SK-N-SH (cell line): ENCODE measurements at regions not wholly inside any gene's neighbourhood (a gene's known extent, or its start where the extent isn't known, plus 50 kb on each side); places are given as distances from the start of the nearest gene placed in this dataset.

Source experiments
- CTCF ChIA-PET: fragments of 300-600, 350-600 bp; formaldehyde crosslinking; extraction: SDS; loops from one replicate; lab custom pipeline; 2021; lab: Yijun Ruan, JAX
- POLR2A ChIA-PET: fragments of 350-600 bp; sonication (Branson Sonifier 250); formaldehyde crosslinking; extraction: SDS; loops from one replicate; lab custom pipeline; 2020; ENCODE audit warnings: antibody characterized with exemption, inconsistent platforms; lab: Yijun Ruan, JAX
- DNase-seq: peaks from one replicate; pipeline ENCODE4 v3.0.0; 2012
- H2AFZ ChIP-seq: fragments of 200-600 bp; sonication (generic); 2 replicates; pipeline ENCODE4 v1.8.1; 2016; ENCODE audit warnings: antibody characterized with exemption, mild to moderate bottlenecking, low read depth
- H3F3A ChIP-seq: fragments of 200-600 bp; sonication (generic); replicated peaks from 2 replicates; pipeline ENCODE3; 2016; ENCODE audit warnings: antibody characterized with exemption, mild to moderate bottlenecking; ENCODE audit not compliant: insufficient read depth
- H3K27ac ChIP-seq, 2 experiments: fragments of 200-500 bp in 1 of 2; fragments of 200-600 bp in 1 of 2; sonication (Bioruptor generic) in 1 of 2; sonication (generic), shearing (Covaris generic) in 1 of 2; 2 replicates each; pipeline versions ENCODE4 v1.5.1 to v1.6.1; 2014 to 2016; ENCODE audit warnings: low read depth in 2 of 2, inconsistent platforms in 1 of 2, low read length in 1 of 2, mild to moderate bottlenecking in 1 of 2, mixed read lengths in 1 of 2
- H3K27me3 ChIP-seq: fragments of 200-600 bp; sonication (generic), shearing (Covaris generic); 2 replicates; pipeline ENCODE4 v1.6.1; 2016; ENCODE audit warnings: mixed run types; ENCODE audit not compliant: insufficient read depth
- H3K36me3 ChIP-seq, 2 experiments: fragments of 200-500 bp in 1 of 2; fragments of 200-600 bp in 1 of 2; sonication (Bioruptor generic) in 1 of 2; sonication (generic) in 1 of 2; replicated peaks in 1 of 2; 2 replicates each; pipeline versions ENCODE3 to v1.5.1; 2014 to 2016; ENCODE audit warnings: low read length in 1 of 2, mild to moderate bottlenecking in 1 of 2; ENCODE audit not compliant: insufficient read depth in 2 of 2, control insufficient read depth in 1 of 2
- H3K4me1 ChIP-seq, 2 experiments: fragments of 200-500 bp in 1 of 2; fragments of 200-600 bp in 1 of 2; sonication (Bioruptor generic) in 1 of 2; sonication (generic), shearing (Covaris generic) in 1 of 2; 2 replicates each; pipeline versions ENCODE4 v1.5.1 to v1.6.1; 2014 to 2016; ENCODE audit warnings: low read depth in 1 of 2, low read length in 1 of 2, mixed run types in 1 of 2; ENCODE audit not compliant: insufficient read depth in 2 of 2, control insufficient read depth in 1 of 2
- H3K4me2 ChIP-seq: fragments of 200-600 bp; sonication (generic), shearing (Covaris generic); 2 replicates; pipeline ENCODE4 v1.6.1; 2017; ENCODE audit warnings: mixed run types
- H3K4me3 ChIP-seq, 2 experiments: fragments of 200-500 bp in 1 of 2; fragments of 200-600 bp in 1 of 2; sonication (Bioruptor generic) in 1 of 2; sonication (generic), shearing (Covaris generic) in 1 of 2; 2 replicates each; pipeline versions ENCODE4 v1.5.1 to v1.8.1; 2014 to 2016; ENCODE audit warnings: low read depth in 2 of 2, inconsistent platforms in 1 of 2, low read length in 1 of 2, mild to moderate bottlenecking in 1 of 2, mixed read lengths in 1 of 2, moderate library complexity in 1 of 2
- H3K79me2 ChIP-seq: fragments of 200-600 bp; sonication (generic); 2 replicates; pipeline ENCODE4 v1.8.1; 2017; ENCODE audit warnings: mild to moderate bottlenecking; ENCODE audit not compliant: insufficient read depth
- H3K9ac ChIP-seq: fragments of 200-600 bp; sonication (generic); 2 replicates; pipeline ENCODE4 v1.6.1; 2017; ENCODE audit warnings: mixed run types
- H3K9me2 ChIP-seq: fragments of 200-600 bp; sonication (generic); 2 replicates; pipeline ENCODE4 v1.6.1; 2017; ENCODE audit warnings: mixed run types
- H3K9me3 ChIP-seq: fragments of 200-600 bp; sonication (generic); 2 replicates; pipeline ENCODE4 v1.6.1; 2017; ENCODE audit warnings: mixed run types, mild to moderate bottlenecking, moderate library complexity
- H4K20me1 ChIP-seq: fragments of 200-600 bp; sonication (generic); 2 replicates; pipeline ENCODE4 v1.6.1; 2017; ENCODE audit warnings: mild to moderate bottlenecking, mixed run types; ENCODE audit not compliant: insufficient read depth
- EZH2phosphoT487 ChIP-seq: fragments of 200-600 bp; sonication (generic); IDR thresholded peaks from 2 replicates; pipeline ENCODE4 v1.6.1; 2017; ENCODE audit warnings: low read depth, mixed run types, mild to moderate bottlenecking, antibody characterized with exemption, moderate library complexity, borderline replicate concordance
- FOSL2 ChIP-seq: IDR thresholded peaks from 2 replicates; pipeline ENCODE4 v1.4.0; 2012; ENCODE audit warnings: low read depth, mild to moderate bottlenecking, moderate library complexity, borderline replicate concordance
- FOXM1 ChIP-seq: IDR thresholded peaks from 2 replicates; pipeline ENCODE4 v1.4.0; 2012; ENCODE audit warnings: low read depth, mild to moderate bottlenecking
- GATA2 ChIP-seq: sonication (generic); formaldehyde crosslinking; IDR thresholded peaks from 2 replicates; pipeline ENCODE4 v1.5.0; 2020; ENCODE audit warnings: mild to moderate bottlenecking, missing genetic modification reagents
- NFIC ChIP-seq: IDR thresholded peaks from 2 replicates; pipeline ENCODE4 v1.4.0; 2012; ENCODE audit warnings: borderline replicate concordance
- NRF1 ChIP-seq: IDR thresholded peaks from 2 replicates; pipeline ENCODE4 v1.6.1; 2012; ENCODE audit warnings: low read depth, mild to moderate bottlenecking, low read length
- POLR2AphosphoS5 ChIP-seq: IDR thresholded peaks from 2 replicates; pipeline ENCODE4 v1.6.1; 2012; ENCODE audit warnings: low read depth, low read length
- RFX5 ChIP-seq: IDR thresholded peaks from 2 replicates; pipeline ENCODE4 v1.6.1; 2012; ENCODE audit warnings: mild to moderate bottlenecking, improper control_type of control experiment, low read length
- RXRA ChIP-seq: IDR thresholded peaks from 2 replicates; pipeline ENCODE4 v1.4.0; 2012; ENCODE audit warnings: low read depth, mild to moderate bottlenecking, borderline replicate concordance
- SMC3 ChIP-seq: IDR thresholded peaks from 2 replicates; pipeline ENCODE4 v1.6.1; 2012; ENCODE audit warnings: low read depth, low read length, improper control_type of control experiment
- TCF12 ChIP-seq: IDR thresholded peaks from 2 replicates; pipeline ENCODE4 v1.4.0; 2012
- TEAD4 ChIP-seq: IDR thresholded peaks from 2 replicates; pipeline ENCODE4 v1.4.0; 2012; ENCODE audit warnings: mild to moderate bottlenecking, borderline replicate concordance; ENCODE audit not compliant: insufficient read depth
- YY1 ChIP-seq: IDR thresholded peaks from 2 replicates; pipeline ENCODE4 v1.4.0; 2012; ENCODE audit warnings: low read depth, mild to moderate bottlenecking
- WGBS: methylation state at CpG from one replicate; pipeline ENCODE4 v1.1.6; 2017; ENCODE audit warnings: low lambda C conversion rate; 5-methylcytosine and 5-hydroxymethylcytosine counted together
- TF ChIP-seq, protein P1 (sequence below): IDR thresholded peaks from 2 replicates; pipeline ENCODE4 v1.4.0; 2012; ENCODE audit warnings: low read depth, borderline replicate concordance
- TF ChIP-seq, protein P2 (sequence below): IDR thresholded peaks from 2 replicates; pipeline ENCODE4 v1.6.1; 2012; ENCODE audit warnings: mild to moderate bottlenecking, low read depth, low read length, moderate library complexity
- TF ChIP-seq, protein P3 (sequence below): fragments of 200-600 bp; sonication (generic); IDR thresholded peaks from 2 replicates; pipeline ENCODE4 v1.6.1; 2017; ENCODE audit warnings: antibody characterized with exemption, mild to moderate bottlenecking, moderate library complexity

DNA sequence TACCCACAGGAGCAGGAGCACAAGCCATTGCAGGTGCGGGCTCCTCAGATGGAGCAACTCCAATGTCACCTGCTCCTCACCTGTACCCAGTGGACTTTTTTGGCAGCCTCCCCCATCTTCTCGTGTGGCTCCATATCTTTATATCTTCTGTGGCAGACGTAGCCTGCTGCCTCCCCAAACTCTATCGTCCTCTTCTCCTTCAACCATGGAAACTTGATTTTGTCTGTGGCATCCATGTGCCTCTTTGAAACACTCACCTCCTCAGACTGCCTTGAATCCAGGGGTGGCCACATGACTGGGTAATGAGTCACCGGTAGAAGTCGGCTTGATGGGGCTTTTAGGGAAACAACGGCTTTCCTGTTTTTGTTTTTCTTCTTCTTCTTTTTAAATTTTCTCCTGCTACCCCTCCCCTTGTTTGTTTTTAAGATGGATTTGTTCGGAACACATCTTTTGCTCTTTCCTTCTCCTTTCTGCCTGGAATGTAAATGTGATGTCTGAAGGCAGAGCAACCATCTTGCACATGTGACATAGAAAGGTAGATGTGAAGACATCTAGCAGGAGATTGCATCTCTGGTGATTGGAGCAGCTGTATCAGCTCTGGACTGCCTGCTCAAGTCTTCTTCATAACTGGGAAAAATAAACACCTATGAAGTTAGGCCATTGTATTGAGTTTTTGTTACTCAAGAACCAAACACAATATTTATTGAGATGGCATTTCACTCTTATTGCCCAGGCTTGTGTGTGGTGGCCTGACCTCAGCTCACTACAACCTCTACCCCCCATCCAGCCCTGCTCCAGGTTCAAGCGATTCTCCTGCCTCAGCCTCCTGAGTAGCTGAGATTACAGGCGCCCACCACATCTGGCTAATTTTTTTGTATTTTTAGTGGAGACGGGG lies 69.9 kb upstream of the DDR1 start (continued):
- TF ChIP-seq, protein P1, sequence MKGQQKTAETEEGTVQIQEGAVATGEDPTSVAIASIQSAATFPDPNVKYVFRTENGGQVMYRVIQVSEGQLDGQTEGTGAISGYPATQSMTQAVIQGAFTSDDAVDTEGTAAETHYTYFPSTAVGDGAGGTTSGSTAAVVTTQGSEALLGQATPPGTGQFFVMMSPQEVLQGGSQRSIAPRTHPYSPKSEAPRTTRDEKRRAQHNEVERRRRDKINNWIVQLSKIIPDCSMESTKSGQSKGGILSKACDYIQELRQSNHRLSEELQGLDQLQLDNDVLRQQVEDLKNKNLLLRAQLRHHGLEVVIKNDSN = peak; percentile 77

DNA sequence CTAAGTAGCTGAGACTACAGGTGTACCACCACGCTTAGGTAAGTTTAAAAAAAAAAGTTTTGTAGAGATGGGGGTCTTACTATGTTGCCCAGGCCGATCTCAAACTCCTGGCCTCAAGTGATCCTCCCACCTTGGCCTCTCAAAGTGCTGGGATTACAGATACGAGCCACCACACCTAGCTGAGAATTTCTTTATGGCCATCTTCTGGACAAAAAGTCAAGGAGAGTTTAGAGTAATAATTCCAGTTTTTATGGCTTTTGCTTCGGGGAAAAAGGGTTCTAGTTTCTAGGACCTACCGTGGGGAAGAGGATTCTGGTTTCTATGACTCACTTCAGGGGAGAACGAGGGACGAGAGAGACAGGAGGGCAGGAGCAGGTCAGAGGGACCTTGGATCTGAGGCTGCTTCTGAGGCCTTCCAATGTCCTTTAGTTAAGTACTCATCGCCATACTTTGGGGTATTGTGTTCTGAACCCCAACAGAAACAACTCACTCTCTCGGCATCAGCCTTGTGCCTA lies 69.3 kb upstream of the IER3 start:
- Histone ChIP-seq H4K20me1 (no peaks in the 10 kb centered on the region), H3F3A (peaks cover 9% of the 10 kb centered on the region), H3K9me2 (no peaks in the 10 kb centered on the region), H3K27me3 (no peaks in the 10 kb centered on the region), H3K4me3 (no peak overlapping the region), H3K27ac (peak overlapping the region in 1 of 2 experiments; percentile 60; a peak in 2 of 4 replicates), H3K4me1 (peaks cover 0 to 18% of the 10 kb centered on the region in 2 experiments; a peak in 3 of 4 replicates), H3K79me2 (no peaks in the 10 kb centered on the region), H3K36me3 (no peaks in the 10 kb centered on the region), H2AFZ (no peak overlapping the region; the same call in 1 of the 2 replicates), H3K4me2 (no peak overlapping the region), H3K9ac (no peak overlapping the region), H3K9me3 (no peaks in the 10 kb centered on the region)
- no peak for DNase-seq
- ChIA-PET POLR2A (no interaction called here), CTCF (interaction anchor here (0.6 to 1.0 kb wide), 2 partner anchors 8 to 14 kb away, joined by 3 to 4 read pairs; no protein-coding TSS in a partner anchor)
- TF ChIP-seq TEAD4 = 0 out of 2 replicates have a peak, but pooled peaks have one; percentile 2
- TF ChIP-seq POLR2AphosphoS5 = no peak
- TF ChIP-seq FOXM1 = no peak
- WGBS = 70% methylated on average over 9 of the region's 9 CpGs

DNA sequence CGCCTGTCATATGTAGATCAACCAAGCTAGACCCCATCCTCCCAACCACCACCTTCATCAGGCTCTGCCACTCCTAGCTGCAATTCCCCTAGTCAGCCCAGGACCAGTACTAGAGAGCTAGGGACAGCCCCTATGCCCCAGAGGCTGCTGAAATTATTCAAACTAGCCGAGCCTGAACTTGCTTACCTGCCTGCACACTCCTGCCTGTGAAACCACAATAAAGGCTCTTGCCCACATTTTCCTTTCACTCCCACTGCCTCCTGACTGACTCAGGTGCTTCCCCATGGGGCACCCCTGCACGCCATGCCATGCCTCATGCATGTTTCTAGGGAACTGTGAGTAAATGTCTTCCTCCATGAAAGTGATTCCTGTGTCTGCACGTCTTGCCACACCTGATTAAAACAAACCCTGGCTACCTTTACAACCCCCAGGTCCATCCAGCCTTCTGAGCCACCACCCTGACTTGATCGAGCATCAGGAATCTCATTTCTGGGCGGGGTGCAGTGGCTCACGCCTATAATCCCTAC lies 66.5 kb upstream of the IER3 start:
- Histone ChIP-seq H3K4me3 (no peak overlapping the region), H2AFZ (no peak overlapping the region), H3K9me3 (no peaks in the 10 kb centered on the region), H3K36me3 (no peaks in the 10 kb centered on the region), H3K27ac (no peak overlapping the region), H4K20me1 (no peaks in the 10 kb centered on the region), H3K9me2 (no peaks in the 10 kb centered on the region), H3K4me1 (peaks cover 0 to 9% of the 10 kb centered on the region in 2 experiments; a peak in 3 of 4 replicates), H3K9ac (no peak overlapping the region), H3K79me2 (no peaks in the 10 kb centered on the region), H3K27me3 (no peaks in the 10 kb centered on the region), H3F3A (peaks cover 6% of the 10 kb centered on the region), H3K4me2 (no peak overlapping the region)
- no peak for DNase-seq
- ChIA-PET CTCF (interaction anchor here (2.0 kb wide), 1 partner anchor 277 kb away, joined by 6 read pairs; no protein-coding TSS in a partner anchor), POLR2A (no interaction called here)
- 87% methylated on average over 7 of the region's 7 CpGs for WGBS
- TF ChIP-seq NFIC = no peak
- TF ChIP-seq YY1 = no peak
- TF ChIP-seq, protein P2, sequence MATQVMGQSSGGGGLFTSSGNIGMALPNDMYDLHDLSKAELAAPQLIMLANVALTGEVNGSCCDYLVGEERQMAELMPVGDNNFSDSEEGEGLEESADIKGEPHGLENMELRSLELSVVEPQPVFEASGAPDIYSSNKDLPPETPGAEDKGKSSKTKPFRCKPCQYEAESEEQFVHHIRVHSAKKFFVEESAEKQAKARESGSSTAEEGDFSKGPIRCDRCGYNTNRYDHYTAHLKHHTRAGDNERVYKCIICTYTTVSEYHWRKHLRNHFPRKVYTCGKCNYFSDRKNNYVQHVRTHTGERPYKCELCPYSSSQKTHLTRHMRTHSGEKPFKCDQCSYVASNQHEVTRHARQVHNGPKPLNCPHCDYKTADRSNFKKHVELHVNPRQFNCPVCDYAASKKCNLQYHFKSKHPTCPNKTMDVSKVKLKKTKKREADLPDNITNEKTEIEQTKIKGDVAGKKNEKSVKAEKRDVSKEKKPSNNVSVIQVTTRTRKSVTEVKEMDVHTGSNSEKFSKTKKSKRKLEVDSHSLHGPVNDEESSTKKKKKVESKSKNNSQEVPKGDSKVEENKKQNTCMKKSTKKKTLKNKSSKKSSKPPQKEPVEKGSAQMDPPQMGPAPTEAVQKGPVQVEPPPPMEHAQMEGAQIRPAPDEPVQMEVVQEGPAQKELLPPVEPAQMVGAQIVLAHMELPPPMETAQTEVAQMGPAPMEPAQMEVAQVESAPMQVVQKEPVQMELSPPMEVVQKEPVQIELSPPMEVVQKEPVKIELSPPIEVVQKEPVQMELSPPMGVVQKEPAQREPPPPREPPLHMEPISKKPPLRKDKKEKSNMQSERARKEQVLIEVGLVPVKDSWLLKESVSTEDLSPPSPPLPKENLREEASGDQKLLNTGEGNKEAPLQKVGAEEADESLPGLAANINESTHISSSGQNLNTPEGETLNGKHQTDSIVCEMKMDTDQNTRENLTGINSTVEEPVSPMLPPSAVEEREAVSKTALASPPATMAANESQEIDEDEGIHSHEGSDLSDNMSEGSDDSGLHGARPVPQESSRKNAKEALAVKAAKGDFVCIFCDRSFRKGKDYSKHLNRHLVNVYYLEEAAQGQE = no peak
- TF ChIP-seq POLR2AphosphoS5 = no peak
- no peak for TF ChIP-seq RFX5
- TF ChIP-seq SMC3 = no peak
- TF ChIP-seq, protein P3, sequence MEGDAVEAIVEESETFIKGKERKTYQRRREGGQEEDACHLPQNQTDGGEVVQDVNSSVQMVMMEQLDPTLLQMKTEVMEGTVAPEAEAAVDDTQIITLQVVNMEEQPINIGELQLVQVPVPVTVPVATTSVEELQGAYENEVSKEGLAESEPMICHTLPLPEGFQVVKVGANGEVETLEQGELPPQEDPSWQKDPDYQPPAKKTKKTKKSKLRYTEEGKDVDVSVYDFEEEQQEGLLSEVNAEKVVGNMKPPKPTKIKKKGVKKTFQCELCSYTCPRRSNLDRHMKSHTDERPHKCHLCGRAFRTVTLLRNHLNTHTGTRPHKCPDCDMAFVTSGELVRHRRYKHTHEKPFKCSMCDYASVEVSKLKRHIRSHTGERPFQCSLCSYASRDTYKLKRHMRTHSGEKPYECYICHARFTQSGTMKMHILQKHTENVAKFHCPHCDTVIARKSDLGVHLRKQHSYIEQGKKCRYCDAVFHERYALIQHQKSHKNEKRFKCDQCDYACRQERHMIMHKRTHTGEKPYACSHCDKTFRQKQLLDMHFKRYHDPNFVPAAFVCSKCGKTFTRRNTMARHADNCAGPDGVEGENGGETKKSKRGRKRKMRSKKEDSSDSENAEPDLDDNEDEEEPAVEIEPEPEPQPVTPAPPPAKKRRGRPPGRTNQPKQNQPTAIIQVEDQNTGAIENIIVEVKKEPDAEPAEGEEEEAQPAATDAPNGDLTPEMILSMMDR = no peak
- TF ChIP-seq TCF12 = no peak
- no peak for TF ChIP-seq FOSL2
- no peak for TF ChIP-seq EZH2phosphoT487
- no peak for TF ChIP-seq GATA2 (CRISPR knock-in tag)
- no peak for TF ChIP-seq RXRA
- TF ChIP-seq, protein P1 = no peak
- TF ChIP-seq NRF1 = no peak
